ENCODE measurements at regions not wholly inside any gene's neighbourhood (a gene's known extent, or its start where the extent isn't known, plus 50 kb on each side); places are given as distances from the start of the nearest gene placed in this dataset.

- TF ChIP-seq, protein P1, sequence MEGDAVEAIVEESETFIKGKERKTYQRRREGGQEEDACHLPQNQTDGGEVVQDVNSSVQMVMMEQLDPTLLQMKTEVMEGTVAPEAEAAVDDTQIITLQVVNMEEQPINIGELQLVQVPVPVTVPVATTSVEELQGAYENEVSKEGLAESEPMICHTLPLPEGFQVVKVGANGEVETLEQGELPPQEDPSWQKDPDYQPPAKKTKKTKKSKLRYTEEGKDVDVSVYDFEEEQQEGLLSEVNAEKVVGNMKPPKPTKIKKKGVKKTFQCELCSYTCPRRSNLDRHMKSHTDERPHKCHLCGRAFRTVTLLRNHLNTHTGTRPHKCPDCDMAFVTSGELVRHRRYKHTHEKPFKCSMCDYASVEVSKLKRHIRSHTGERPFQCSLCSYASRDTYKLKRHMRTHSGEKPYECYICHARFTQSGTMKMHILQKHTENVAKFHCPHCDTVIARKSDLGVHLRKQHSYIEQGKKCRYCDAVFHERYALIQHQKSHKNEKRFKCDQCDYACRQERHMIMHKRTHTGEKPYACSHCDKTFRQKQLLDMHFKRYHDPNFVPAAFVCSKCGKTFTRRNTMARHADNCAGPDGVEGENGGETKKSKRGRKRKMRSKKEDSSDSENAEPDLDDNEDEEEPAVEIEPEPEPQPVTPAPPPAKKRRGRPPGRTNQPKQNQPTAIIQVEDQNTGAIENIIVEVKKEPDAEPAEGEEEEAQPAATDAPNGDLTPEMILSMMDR (IDR thresholded peaks at IDR 0.05; ENCODE audit: extremely low read depth in 1 of 2, insufficient read depth in 1 of 2, low read depth in 1 of 2, low read length in 2 of 2): no peak
- TF ChIP-seq POLR2A (IDR thresholded peaks at IDR 0.05; ENCODE audit: low read depth, low read length): no peak
- TF ChIP-seq MYC (IDR thresholded peaks at IDR 0.05; ENCODE audit: low read depth, low read length): no peak
- TF ChIP-seq EZH2 (IDR thresholded peaks at IDR 0.05; ENCODE audit: borderline replicate concordance, low read depth, low read length, severe bottlenecking): no peak
These were observed 440.1 kb upstream of the ARHGEF26 start for GRCh38 chr3:153681057-153681456.
